CD14-positive monocyte (primary cell): ENCODE measurements at regions not wholly inside any gene's neighbourhood (a gene's known extent, or its start where the extent isn't known, plus 50 kb on each side); places are given as distances from the start of the nearest gene placed in this dataset.

Experiments
- DNase-seq, 3 donors: peaks; one replicate each; pipeline ENCODE4 v3.0.0-alpha.2; 2011 to 2022
- H2AFZ ChIP-seq: 2 replicates; pipeline ENCODE4 v1.6.0; 2012; ENCODE audit warnings: mild to moderate bottlenecking, low read depth, low read length, inconsistent platforms; ENCODE audit not compliant: insufficient read depth, poor library complexity, severe bottlenecking
- H3K27ac ChIP-seq, 2 donors: 1 replicate in 1 of 2; 2 replicates in 1 of 2; pipeline ENCODE4 v1.5.1; 2012 to 2013; ENCODE audit warnings: low read length in 2 of 2, control low read depth in 1 of 2, inconsistent platforms in 1 of 2, low read depth in 1 of 2, mild to moderate bottlenecking in 1 of 2
- H3K27me3 ChIP-seq, 2 donors: one replicate each; pipeline versions ENCODE4 v1.6.0 to v1.6.1; 2011 to 2013; ENCODE audit warnings: low read length in 2 of 2; ENCODE audit not compliant: control insufficient read depth in 2 of 2, insufficient read depth in 2 of 2
- H3K36me3 ChIP-seq, 2 donors: replicated peaks in 1 of 2; 1 replicate in 1 of 2; 2 replicates in 1 of 2; pipeline versions ENCODE4 v1.5.1 to v1.6.1; 2012 to 2013; ENCODE audit warnings: low read length in 2 of 2, control low read depth in 1 of 2, inconsistent platforms in 1 of 2, mild to moderate bottlenecking in 1 of 2; ENCODE audit not compliant: insufficient read depth in 2 of 2, control insufficient read depth in 1 of 2
- H3K4me1 ChIP-seq, 2 donors: 1 replicate in 1 of 2; 2 replicates in 1 of 2; pipeline versions ENCODE4 v1.5.1 to v1.6.1; 2012 to 2013; ENCODE audit warnings: low read length in 2 of 2, control low read depth in 1 of 2, inconsistent platforms in 1 of 2, mild to moderate bottlenecking in 1 of 2, moderate library complexity in 1 of 2; ENCODE audit not compliant: insufficient read depth in 2 of 2, control insufficient read depth in 1 of 2
- H3K4me2 ChIP-seq: replicated peaks from 2 replicates; pipeline ENCODE3; 2012; ENCODE audit warnings: low read length, moderate library complexity, mild to moderate bottlenecking; ENCODE audit not compliant: poor library complexity, severe bottlenecking; ENCODE audit errors: extremely low read depth
- H3K4me3 ChIP-seq, 3 experiments: fragments of 200-600 bp in 1 of 3; sonication (generic) in 1 of 3; replicated peaks in 1 of 3; 1 replicate in 2 of 3; 2 replicates in 1 of 3; pipeline ENCODE4 v1.5.1; 2011 to 2013; ENCODE audit warnings: low read length in 3 of 3, mild to moderate bottlenecking in 3 of 3, control low read depth in 2 of 3, low read depth in 2 of 3, inconsistent platforms in 1 of 3, moderate library complexity in 1 of 3
- H3K79me2 ChIP-seq: 2 replicates; pipeline ENCODE4 v1.6.0; 2012; ENCODE audit warnings: mild to moderate bottlenecking, control low read depth, inconsistent platforms, low read length, moderate library complexity; ENCODE audit not compliant: insufficient read depth
- H3K9ac ChIP-seq: 2 replicates; pipeline ENCODE4 v1.6.0; 2017; ENCODE audit warnings: low read length, mild to moderate bottlenecking; ENCODE audit not compliant: insufficient read depth, poor library complexity, severe bottlenecking
- H3K9me3 ChIP-seq, 2 donors: replicated peaks in 1 of 2; 1 replicate in 1 of 2; 2 replicates in 1 of 2; pipeline versions ENCODE4 v1.5.1 to v1.6.1; 2012 to 2013; ENCODE audit warnings: low read length in 2 of 2, control low read depth in 1 of 2; ENCODE audit not compliant: control insufficient read depth in 1 of 2, insufficient read depth in 1 of 2
- H4K20me1 ChIP-seq: 2 replicates; pipeline ENCODE4 v1.6.0; 2012; ENCODE audit warnings: mild to moderate bottlenecking, low read length, control low read depth, moderate library complexity; ENCODE audit not compliant: insufficient read depth
- H3K27ac Mint-ChIP-seq, 7 donors: one replicate each; pipeline ENCODE4 v1.8.0; 2020; ENCODE audit warnings: mild to moderate bottlenecking in 7 of 7, mixed read lengths in 7 of 7, moderate library complexity in 6 of 7, inconsistent platforms in 2 of 7
- H3K27me3 Mint-ChIP-seq, 3 donors: one replicate each; pipeline ENCODE4 v1.8.0; 2021 to 2022; ENCODE audit warnings: low read depth in 3 of 3, mild to moderate bottlenecking in 3 of 3, mixed read lengths in 3 of 3, moderate library complexity in 3 of 3, inconsistent platforms in 1 of 3
- H3K36me3 Mint-ChIP-seq, 2 donors: one replicate each; pipeline ENCODE4 v1.8.0; 2020; ENCODE audit warnings: mixed read lengths in 2 of 2, inconsistent platforms in 1 of 2, mild to moderate bottlenecking in 1 of 2
- H3K4me1 Mint-ChIP-seq: one replicate; pipeline ENCODE4 v1.8.0; 2020; ENCODE audit warnings: mild to moderate bottlenecking, mixed read lengths
- H3K4me3 Mint-ChIP-seq, 2 donors: one replicate each; pipeline ENCODE4 v1.8.0; 2020; ENCODE audit warnings: mild to moderate bottlenecking in 2 of 2, mixed read lengths in 2 of 2, moderate library complexity in 1 of 2
- H3K9me3 Mint-ChIP-seq, 7 donors: one replicate each; pipeline ENCODE4 v1.8.0; 2020 to 2022; ENCODE audit warnings: mixed read lengths in 7 of 7, mild to moderate bottlenecking in 6 of 7, moderate library complexity in 6 of 7, inconsistent platforms in 2 of 7
- WGBS: methylation state at CpG from one replicate; pipeline ENCODE4 v1.1.5; 2013; ENCODE audit warnings: missing lambda C conversion rate; ENCODE audit not compliant: insufficient coverage; 5-methylcytosine and 5-hydroxymethylcytosine counted together
- intact Hi-C, 2 donors: fragments of 100-400 bp; cut with micrococcal nuclease; formaldehyde crosslinking; loops; one replicate each; pipeline versions ENCODE4 v1.15.0 to v1.15.1; 2023
- TF ChIP-seq, protein P1 (sequence below): fragments of 200-600 bp; IDR thresholded peaks from one replicate; pipeline ENCODE4 v1.8.0; 2022; ENCODE audit warnings: antibody characterized with exemption, mild to moderate bottlenecking

- no peak for DNase-seq
- Histone ChIP-seq H2AFZ (no peak overlapping the region), H4K20me1 (no peaks in the 10 kb centered on the region), H3K9ac (no peak overlapping the region), H3K4me3 (no peak overlapping the region), H3K79me2 (no peaks in the 10 kb centered on the region), H3K4me2 (no peak overlapping the region), H3K27ac (no peak overlapping the region), H3K27me3 (no peaks in the 10 kb centered on the region), H3K36me3 (no peaks in the 10 kb centered on the region), H3K9me3 (peaks cover 0 to 8% of the 10 kb centered on the region in 2 donors), H3K4me1 (no peaks in the 10 kb centered on the region)
- TF ChIP-seq, protein P1, sequence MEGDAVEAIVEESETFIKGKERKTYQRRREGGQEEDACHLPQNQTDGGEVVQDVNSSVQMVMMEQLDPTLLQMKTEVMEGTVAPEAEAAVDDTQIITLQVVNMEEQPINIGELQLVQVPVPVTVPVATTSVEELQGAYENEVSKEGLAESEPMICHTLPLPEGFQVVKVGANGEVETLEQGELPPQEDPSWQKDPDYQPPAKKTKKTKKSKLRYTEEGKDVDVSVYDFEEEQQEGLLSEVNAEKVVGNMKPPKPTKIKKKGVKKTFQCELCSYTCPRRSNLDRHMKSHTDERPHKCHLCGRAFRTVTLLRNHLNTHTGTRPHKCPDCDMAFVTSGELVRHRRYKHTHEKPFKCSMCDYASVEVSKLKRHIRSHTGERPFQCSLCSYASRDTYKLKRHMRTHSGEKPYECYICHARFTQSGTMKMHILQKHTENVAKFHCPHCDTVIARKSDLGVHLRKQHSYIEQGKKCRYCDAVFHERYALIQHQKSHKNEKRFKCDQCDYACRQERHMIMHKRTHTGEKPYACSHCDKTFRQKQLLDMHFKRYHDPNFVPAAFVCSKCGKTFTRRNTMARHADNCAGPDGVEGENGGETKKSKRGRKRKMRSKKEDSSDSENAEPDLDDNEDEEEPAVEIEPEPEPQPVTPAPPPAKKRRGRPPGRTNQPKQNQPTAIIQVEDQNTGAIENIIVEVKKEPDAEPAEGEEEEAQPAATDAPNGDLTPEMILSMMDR: no peak
- no peaks in the 10 kb centered on the region for H3K4me1 Mint-ChIP-seq
- H3K36me3 Mint-ChIP-seq: no peaks in the 10 kb centered on the region
- WGBS: no CpG with 5 or more reads among the region's 3 CpGs
- H3K27me3 Mint-ChIP-seq: no peaks in the 10 kb centered on the region
- peaks cover 2 to 13% (median 4%) of the 10 kb centered on the region in 7 donors for H3K9me3 Mint-ChIP-seq
- no peak overlapping the region for H3K27ac Mint-ChIP-seq
- H3K4me3 Mint-ChIP-seq: no peak overlapping the region
- intact Hi-C loops: no loop called here
These were observed 114.2 kb downstream of the RAP2A start for GRCh38 chr13:97548138-97548537.

DNA sequence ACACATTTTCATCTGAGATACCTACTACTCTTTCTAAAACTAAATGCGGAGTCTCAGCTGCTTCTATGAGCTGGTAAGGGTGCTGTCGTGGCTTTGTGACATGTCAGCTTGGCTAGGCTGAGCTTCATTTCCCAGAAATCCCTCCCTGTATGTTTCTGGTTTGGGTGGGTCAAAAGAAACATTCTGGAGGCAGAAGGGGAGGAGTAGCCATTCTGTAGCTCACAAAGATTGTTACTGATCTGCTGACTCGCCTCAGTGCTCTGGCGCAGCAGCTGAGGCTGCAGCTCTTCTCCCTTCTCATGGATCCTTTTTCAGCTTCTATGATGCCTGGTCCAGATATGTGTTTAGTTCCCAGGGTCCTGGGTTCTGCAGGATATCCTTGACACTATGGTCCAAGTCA, 114.7 kb downstream of the RAP2A start:
- H3K4me1 ChIP-seq: no peaks in the 10 kb centered on the region

More for the DNA sequence above, 114.7 kb downstream of the RAP2A start:
- no peaks in the 10 kb centered on the region for H3K79me2 ChIP-seq
- WGBS: 100% methylated on average over 2 of the region's 4 CpGs
- Mint-ChIP-seq H3K27ac (no peak overlapping the region), H3K36me3 (no peaks in the 10 kb centered on the region), H3K9me3 (peaks cover under 1 to 11% (median 4%) of the 10 kb centered on the region in 7 donors), H3K4me3 (no peak overlapping the region), H3K4me1 (no peaks in the 10 kb centered on the region), H3K27me3 (no peaks in the 10 kb centered on the region)
- H2AFZ ChIP-seq: no peak overlapping the region
- H3K4me3 ChIP-seq: no peak overlapping the region
- H3K27ac ChIP-seq: no peak overlapping the region
- DNase-seq: no peak
- H3K36me3 ChIP-seq: no peaks in the 10 kb centered on the region
- no peak overlapping the region for H3K9ac ChIP-seq
- no peaks in the 10 kb centered on the region for H3K27me3 ChIP-seq
- intact Hi-C loops: no loop called here
- H3K9me3 ChIP-seq: peaks cover 0 to 8% of the 10 kb centered on the region in 2 donors
- TF ChIP-seq, protein P1: no peak
- H4K20me1 ChIP-seq: no peaks in the 10 kb centered on the region
- H3K4me2 ChIP-seq: no peak overlapping the region
